Pulmonary artery endothelial cell (primary cell): ENCODE measurements at regions not wholly inside any gene's neighbourhood (a gene's known extent, or its start where the extent isn't known, plus 50 kb on each side); places are given as distances from the start of the nearest gene placed in this dataset.
"Not testable (repeated sequence)": the region's sequence is repeated elsewhere in the genome, so short reads cannot be mapped to it uniquely, and the experiment has no call there.

Experiments
- DNase-seq: peaks from one replicate; pipeline ENCODE4 v3.0.0-alpha.2; 2011; ENCODE audit warnings: low read depth, low spot score

- not testable (repeated sequence) for DNase-seq
These were observed 130.4 kb downstream of the PLCE1 start for GRCh38 chr10:94124147-94124546.

GRCh38 chr10:94125268-94125667 lies 131.5 kb downstream of the PLCE1 start:
- DNase-seq, result not testable (repeated sequence)

GRCh38 chr10:94125856-94126255 lies 132.1 kb downstream of the PLCE1 start:
- no peak for DNase-seq

- DNase-seq, result no peak
These were observed 135.8 kb downstream of the PLCE1 start for GRCh38 chr10:94129393-94130130.

- no peak for DNase-seq
These were observed 138.2 kb downstream of the PLCE1 start for GRCh38 chr10:94131885-94132284.

GRCh38 chr10:94133239-94133638 lies 139.5 kb downstream of the PLCE1 start:
- no peak for DNase-seq

- no peak for DNase-seq
These were observed 144.0 kb downstream of the PLCE1 start for GRCh38 chr10:94137747-94138146.

- DNase-seq, result no peak
These were observed 144.7 kb downstream of the PLCE1 start for GRCh38 chr10:94138391-94138790.

GRCh38 chr10:94143261-94143660 lies 149.5 kb downstream of the PLCE1 start:
- no peak for DNase-seq

- no peak for DNase-seq
These were observed 152.6 kb downstream of the PLCE1 start for GRCh38 chr10:94146313-94146712.

- DNase-seq, result no peak
These were observed 153.0 kb downstream of the PLCE1 start for GRCh38 chr10:94146746-94147145.

GRCh38 chr10:94149702-94150101 lies 156.0 kb downstream of the PLCE1 start:
- DNase-seq, result no peak

GRCh38 chr10:94150541-94151184 lies 156.9 kb downstream of the PLCE1 start:
- no peak for DNase-seq

GRCh38 chr10:94155722-94156271 lies 162.1 kb downstream of the PLCE1 start:
- DNase-seq, result no peak

- no peak for DNase-seq
These were observed 162.7 kb downstream of the PLCE1 start for GRCh38 chr10:94156453-94156852.

GRCh38 chr10:94165158-94165611 lies 171.5 kb downstream of the PLCE1 start:
- DNase-seq, result not testable (repeated sequence)

GRCh38 chr10:94172332-94172731 lies 178.6 kb downstream of the PLCE1 start:
- DNase-seq, result no peak

GRCh38 chr10:94173594-94173993 lies 179.9 kb downstream of the PLCE1 start:
- no peak for DNase-seq

- no peak for DNase-seq
These were observed 181.1 kb downstream of the PLCE1 start for GRCh38 chr10:94174838-94175237.

- DNase-seq, result no peak
These were observed 184.1 kb downstream of the NOC3L start for GRCh38 chr10:94178475-94179253.

- no peak for DNase-seq
These were observed 182.2 kb downstream of the NOC3L start for GRCh38 chr10:94180576-94180975.
